Thoracic aorta (tissue), 2 donors: ENCODE measurements at regions not wholly inside any gene's neighbourhood (a gene's known extent, or its start where the extent isn't known, plus 50 kb on each side); places are given as distances from the start of the nearest gene placed in this dataset.

Source experiments
- ATAC-seq: fragments of 150-250 bp; one replicate; pipeline ENCODE4 v1.8.0; 2017; ENCODE audit warnings: low read depth; ENCODE audit not compliant: insufficient number of reproducible peaks, low FRiP score
- DNase-seq: peaks from one replicate; pipeline ENCODE4 v3.0.0-alpha.2; 2020; ENCODE audit warnings: low spot score
- H3K27ac ChIP-seq, 2 donors: fragments of 200-600 bp; sonication (generic); 1 replicate in 1 of 2; 2 replicates in 1 of 2; pipeline ENCODE4 v1.5.1; 2016; ENCODE audit warnings: mild to moderate bottlenecking in 2 of 2, moderate library complexity in 2 of 2
- H3K27me3 ChIP-seq: fragments of 200-600 bp; sonication (generic); replicated peaks from 2 replicates; pipeline ENCODE4 v1.6.0; 2016; ENCODE audit warnings: mild to moderate bottlenecking; ENCODE audit not compliant: insufficient read depth
- H3K36me3 ChIP-seq: fragments of 200-600 bp; sonication (generic); one replicate; pipeline ENCODE4 v1.5.1; 2016
- H3K4me1 ChIP-seq, 2 donors: fragments of 200-600 bp; sonication (generic); 1 replicate in 1 of 2; 2 replicates in 1 of 2; pipeline versions ENCODE4 v1.5.1 to v1.6.0; 2016; ENCODE audit warnings: low read depth in 2 of 2, mild to moderate bottlenecking in 1 of 2; ENCODE audit not compliant: control insufficient read depth in 1 of 2
- H3K4me3 ChIP-seq: fragments of 200-600 bp; sonication (generic); 2 replicates; pipeline ENCODE4 v1.5.1; 2016; ENCODE audit warnings: mild to moderate bottlenecking
- H3K9me3 ChIP-seq: fragments of 200-600 bp; sonication (generic); 2 replicates; pipeline ENCODE4 v1.5.1; 2016
- TF ChIP-seq, protein P1 (sequence below): fragments of 200-600 bp; sonication (generic); IDR thresholded peaks from one replicate; pipeline ENCODE4 v1.5.1; 2019; ENCODE audit warnings: antibody characterized with exemption

DNA sequence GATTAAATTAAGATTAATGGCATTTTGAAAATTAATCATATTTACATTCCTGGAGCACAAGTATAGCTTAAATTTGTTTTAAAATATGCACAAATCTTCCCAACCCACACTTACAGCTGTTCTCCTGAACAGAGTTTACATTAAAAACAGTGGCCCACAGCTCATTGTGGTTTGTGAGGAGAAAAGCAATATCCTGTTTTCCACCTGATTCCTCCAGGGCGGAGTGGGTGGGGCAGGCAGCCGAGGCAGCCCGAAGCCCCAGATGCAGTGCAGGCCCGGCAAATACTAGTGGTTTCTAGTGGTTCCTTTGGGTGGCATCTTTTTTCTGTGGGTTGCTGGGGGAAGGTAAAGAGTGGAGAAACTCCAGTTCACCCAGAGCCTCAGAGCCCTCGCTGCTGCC lies 280.8 kb downstream of the ARHGAP12 start:
- TF ChIP-seq, protein P1, sequence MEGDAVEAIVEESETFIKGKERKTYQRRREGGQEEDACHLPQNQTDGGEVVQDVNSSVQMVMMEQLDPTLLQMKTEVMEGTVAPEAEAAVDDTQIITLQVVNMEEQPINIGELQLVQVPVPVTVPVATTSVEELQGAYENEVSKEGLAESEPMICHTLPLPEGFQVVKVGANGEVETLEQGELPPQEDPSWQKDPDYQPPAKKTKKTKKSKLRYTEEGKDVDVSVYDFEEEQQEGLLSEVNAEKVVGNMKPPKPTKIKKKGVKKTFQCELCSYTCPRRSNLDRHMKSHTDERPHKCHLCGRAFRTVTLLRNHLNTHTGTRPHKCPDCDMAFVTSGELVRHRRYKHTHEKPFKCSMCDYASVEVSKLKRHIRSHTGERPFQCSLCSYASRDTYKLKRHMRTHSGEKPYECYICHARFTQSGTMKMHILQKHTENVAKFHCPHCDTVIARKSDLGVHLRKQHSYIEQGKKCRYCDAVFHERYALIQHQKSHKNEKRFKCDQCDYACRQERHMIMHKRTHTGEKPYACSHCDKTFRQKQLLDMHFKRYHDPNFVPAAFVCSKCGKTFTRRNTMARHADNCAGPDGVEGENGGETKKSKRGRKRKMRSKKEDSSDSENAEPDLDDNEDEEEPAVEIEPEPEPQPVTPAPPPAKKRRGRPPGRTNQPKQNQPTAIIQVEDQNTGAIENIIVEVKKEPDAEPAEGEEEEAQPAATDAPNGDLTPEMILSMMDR = no peak
- H3K4me1 ChIP-seq = peaks cover 13 to 15% of the 10 kb centered on the region in 2 donors
- no peak for ATAC-seq

DNA sequence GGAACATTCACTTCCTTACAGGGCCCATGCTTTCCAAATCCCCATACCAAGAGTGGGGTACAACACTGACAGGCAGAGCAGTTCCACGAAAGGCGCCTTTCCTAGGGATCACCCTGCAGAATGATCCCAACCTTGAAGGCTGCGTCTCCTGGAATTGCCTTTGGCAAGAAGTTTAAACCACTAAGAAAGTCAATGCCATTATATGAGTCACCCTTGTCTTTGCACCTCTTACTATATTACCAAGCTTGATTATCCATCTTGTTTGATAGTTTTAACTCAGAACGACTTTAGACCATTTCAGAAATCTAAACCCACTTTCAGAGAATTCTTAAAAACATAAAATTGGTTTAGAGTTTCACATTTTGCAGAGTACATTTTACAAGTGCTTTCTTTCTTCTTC lies 282.1 kb downstream of the ARHGAP12 start:
- ATAC-seq (no peak), DNase-seq (no peak)
- peaks cover 13 to 15% of the 10 kb centered on the region in 2 donors for H3K4me1 ChIP-seq
- no peak overlapping the region for H3K27ac ChIP-seq
- no peaks in the 10 kb centered on the region for H3K36me3 ChIP-seq
- TF ChIP-seq, protein P1 = no peak
- H3K4me3 ChIP-seq = no peak overlapping the region
- no peaks in the 10 kb centered on the region for H3K27me3 ChIP-seq
- H3K9me3 ChIP-seq = no peaks in the 10 kb centered on the region

More for the DNA sequence above, 280.8 kb downstream of the ARHGAP12 start:
- Histone ChIP-seq H3K27ac (no peak overlapping the region), H3K27me3 (no peaks in the 10 kb centered on the region), H3K9me3 (no peaks in the 10 kb centered on the region), H3K4me3 (no peak overlapping the region), H3K36me3 (no peaks in the 10 kb centered on the region)
- DNase-seq = no peak

DNA sequence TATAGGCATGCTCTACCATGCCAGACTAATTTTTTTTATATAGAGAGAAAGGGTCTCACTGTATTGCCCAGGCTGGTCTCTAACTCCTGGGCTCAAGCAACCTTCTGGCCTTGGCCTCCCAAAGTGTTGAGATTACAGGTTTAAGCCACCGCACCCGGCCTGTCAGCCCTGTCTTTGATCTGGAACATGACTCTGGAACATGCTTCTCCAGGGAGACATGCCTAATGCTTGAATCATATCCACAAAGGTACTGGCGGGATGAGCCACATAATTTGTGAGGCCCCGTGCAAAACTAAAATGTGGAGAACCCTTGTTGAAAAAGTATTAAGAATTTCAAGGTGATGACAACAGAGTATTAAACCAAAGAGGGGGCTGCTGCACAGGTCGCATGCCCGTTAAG lies 282.8 kb downstream of the ARHGAP12 start:
- ATAC-seq (no peak), DNase-seq (no peak)
- Histone ChIP-seq H3K27ac (no peak overlapping the region), H3K4me3 (no peak overlapping the region), H3K27me3 (no peaks in the 10 kb centered on the region), H3K4me1 (peaks cover 13 to 15% of the 10 kb centered on the region in 2 donors), H3K9me3 (no peaks in the 10 kb centered on the region), H3K36me3 (no peaks in the 10 kb centered on the region)
- TF ChIP-seq, protein P1 = no peak

DNA sequence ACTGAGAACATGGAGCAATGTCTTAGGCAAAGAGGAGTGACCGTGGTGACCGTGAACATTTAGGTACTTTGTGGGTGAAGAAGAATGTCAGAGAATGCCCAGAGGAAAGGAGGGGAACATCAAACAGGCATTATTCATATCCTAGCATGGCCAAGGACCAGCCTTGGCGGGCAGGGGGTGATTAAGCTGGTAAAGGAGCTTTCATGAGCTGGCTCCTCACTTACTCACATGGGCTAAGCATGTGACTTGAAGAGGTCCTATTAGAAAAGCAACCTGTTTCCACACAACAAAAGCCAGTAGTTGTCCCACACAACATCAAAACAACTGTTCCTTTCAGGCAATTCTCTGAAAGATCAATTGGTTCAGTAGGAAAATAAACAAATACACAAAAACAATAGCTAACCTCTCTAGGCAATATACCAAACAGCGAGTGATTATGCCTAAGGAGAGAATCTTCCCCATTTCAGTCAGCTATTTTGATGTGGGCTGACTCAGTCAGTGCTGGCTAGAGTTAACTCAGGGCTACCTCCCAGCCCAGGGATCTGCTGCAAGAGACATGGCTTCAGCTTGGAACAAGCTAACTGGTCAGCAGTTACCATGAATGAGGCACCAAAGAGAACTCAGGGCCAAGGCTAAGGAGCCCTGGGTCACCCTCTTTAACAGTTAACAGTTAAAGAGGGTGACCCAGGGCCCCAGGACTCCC lies 283.5 kb downstream of the ARHGAP12 start:
- peaks cover 10 to 11% of the 10 kb centered on the region in 2 donors for H3K4me1 ChIP-seq
- no peak overlapping the region for H3K27ac ChIP-seq
- no peak overlapping the region for H3K4me3 ChIP-seq
- no peaks in the 10 kb centered on the region for H3K36me3 ChIP-seq
- ATAC-seq (no peak), DNase-seq (no peak)
- TF ChIP-seq, protein P1 = no peak
- H3K27me3 ChIP-seq = no peaks in the 10 kb centered on the region
- H3K9me3 ChIP-seq = no peaks in the 10 kb centered on the region

DNA sequence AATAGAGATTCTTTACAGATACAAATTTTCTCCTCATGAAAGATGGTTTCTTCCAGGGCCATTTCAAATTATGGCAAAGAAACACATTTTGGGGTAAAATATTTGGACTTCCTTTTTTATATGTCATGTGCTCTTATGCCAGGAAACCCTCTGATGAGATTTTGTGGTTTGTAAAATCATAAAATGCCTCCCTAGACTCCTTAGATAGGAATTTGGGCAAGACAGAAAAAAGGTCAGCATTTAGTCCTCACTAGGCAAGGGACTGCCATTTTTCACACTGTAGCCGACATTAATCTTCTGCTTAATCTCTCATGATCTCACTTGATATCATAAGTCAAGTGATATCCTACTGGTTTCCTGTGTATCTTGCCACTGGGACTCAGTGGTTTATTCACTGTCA lies 286.4 kb downstream of the ARHGAP12 start:
- DNase-seq = no peak
- Histone ChIP-seq H3K4me1 (no peaks in the 10 kb centered on the region), H3K27ac (no peak overlapping the region), H3K27me3 (no peaks in the 10 kb centered on the region), H3K4me3 (no peak overlapping the region), H3K9me3 (peaks cover 3% of the 10 kb centered on the region), H3K36me3 (no peaks in the 10 kb centered on the region)
- TF ChIP-seq, protein P1 = no peak
- ATAC-seq = no peak
